Loucy (cell line): ENCODE measurements at regions not wholly inside any gene's neighbourhood (a gene's known extent, or its start where the extent isn't known, plus 50 kb on each side); places are given as distances from the start of the nearest gene placed in this dataset.

Source experiments
- H2AFZ ChIP-seq: fragments of 200-600 bp; sonication (generic); 2 replicates; pipeline ENCODE4 v1.6.0; 2016; ENCODE audit warnings: antibody characterized with exemption, mild to moderate bottlenecking, low read length, moderate library complexity
- H3F3A ChIP-seq: fragments of 200-600 bp; 2 replicates; pipeline ENCODE4 v1.6.0; 2016; ENCODE audit warnings: antibody characterized with exemption, low read depth, mild to moderate bottlenecking
- H3K27me3 ChIP-seq: fragments of 200-600 bp; sonication (generic); 2 replicates; pipeline ENCODE4 v1.6.1; 2014; ENCODE audit warnings: low read length, mild to moderate bottlenecking; ENCODE audit not compliant: insufficient read depth, poor library complexity, severe bottlenecking
- H3K36me3 ChIP-seq: fragments of 200-600 bp; sonication (generic); 2 replicates; pipeline ENCODE4 v1.6.1; 2016; ENCODE audit warnings: low read length; ENCODE audit not compliant: insufficient read depth
- H3K4me1 ChIP-seq: fragments of 200-600 bp; sonication (generic); 2 replicates; pipeline ENCODE4 v1.5.1; 2014; ENCODE audit warnings: low read length, mild to moderate bottlenecking; ENCODE audit not compliant: insufficient read depth, poor library complexity, severe bottlenecking
- H3K4me2 ChIP-seq: fragments of 200-600 bp; sonication (generic); 2 replicates; pipeline ENCODE4 v1.6.0; 2014; ENCODE audit warnings: antibody characterized with exemption, low read length, low read depth, mild to moderate bottlenecking; ENCODE audit not compliant: poor library complexity, severe bottlenecking
- H3K4me3 ChIP-seq: fragments of 200-600 bp; sonication (generic); 2 replicates; pipeline ENCODE4 v1.5.1; 2014; ENCODE audit warnings: low read length, mild to moderate bottlenecking, mixed read lengths; ENCODE audit not compliant: poor library complexity, severe bottlenecking
- H3K79me2 ChIP-seq: fragments of 200-600 bp; sonication (generic); 2 replicates; pipeline ENCODE4 v1.6.1; 2014; ENCODE audit warnings: low read length; ENCODE audit not compliant: insufficient read depth
- H3K9ac ChIP-seq: fragments of 200-600 bp; sonication (generic); 2 replicates; pipeline ENCODE4 v1.6.0; 2014; ENCODE audit warnings: mild to moderate bottlenecking, low read depth, low read length, moderate library complexity; ENCODE audit not compliant: poor library complexity, severe bottlenecking
- H3K9me2 ChIP-seq: fragments of 200-600 bp; sonication (generic); replicated peaks from 2 replicates; pipeline ENCODE4 v1.6.1; 2016; ENCODE audit warnings: low read depth, low read length, mixed read lengths
- H3K9me3 ChIP-seq: fragments of 200-600 bp; sonication (generic); 2 replicates; pipeline ENCODE4 v1.6.1; 2014; ENCODE audit warnings: mild to moderate bottlenecking, antibody characterized with exemption, low read length, low read depth; ENCODE audit not compliant: insufficient read depth
- H4K20me1 ChIP-seq: fragments of 200-600 bp; sonication (generic); 2 replicates; pipeline ENCODE4 v1.6.0; 2014; ENCODE audit warnings: antibody characterized with exemption, low read length, mild to moderate bottlenecking; ENCODE audit not compliant: insufficient read depth, poor library complexity, severe bottlenecking
- EZH2phosphoT487 ChIP-seq: fragments of 200-600 bp; IDR thresholded peaks from 2 replicates; pipeline ENCODE4 v1.6.1; 2018; ENCODE audit warnings: antibody characterized with exemption, mild to moderate bottlenecking, moderate library complexity, borderline replicate concordance
- TF ChIP-seq, protein P1 (sequence below): fragments of 200-600 bp; sonication (generic); conservative IDR thresholded peaks from 2 replicates; pipeline ENCODE4 v1.5.1; 2014; ENCODE audit warnings: mild to moderate bottlenecking, antibody characterized with exemption, low read length

GRCh38 chr3:105101603-105102002 is 265.1 kb upstream of the ALCAM start:
- H3K4me1 ChIP-seq = no peaks in the 10 kb centered on the region
- H3K9me3 ChIP-seq = no peaks in the 10 kb centered on the region
- H2AFZ ChIP-seq = no peak overlapping the region
- H3F3A ChIP-seq = no peaks in the 10 kb centered on the region
- TF ChIP-seq, protein P1, sequence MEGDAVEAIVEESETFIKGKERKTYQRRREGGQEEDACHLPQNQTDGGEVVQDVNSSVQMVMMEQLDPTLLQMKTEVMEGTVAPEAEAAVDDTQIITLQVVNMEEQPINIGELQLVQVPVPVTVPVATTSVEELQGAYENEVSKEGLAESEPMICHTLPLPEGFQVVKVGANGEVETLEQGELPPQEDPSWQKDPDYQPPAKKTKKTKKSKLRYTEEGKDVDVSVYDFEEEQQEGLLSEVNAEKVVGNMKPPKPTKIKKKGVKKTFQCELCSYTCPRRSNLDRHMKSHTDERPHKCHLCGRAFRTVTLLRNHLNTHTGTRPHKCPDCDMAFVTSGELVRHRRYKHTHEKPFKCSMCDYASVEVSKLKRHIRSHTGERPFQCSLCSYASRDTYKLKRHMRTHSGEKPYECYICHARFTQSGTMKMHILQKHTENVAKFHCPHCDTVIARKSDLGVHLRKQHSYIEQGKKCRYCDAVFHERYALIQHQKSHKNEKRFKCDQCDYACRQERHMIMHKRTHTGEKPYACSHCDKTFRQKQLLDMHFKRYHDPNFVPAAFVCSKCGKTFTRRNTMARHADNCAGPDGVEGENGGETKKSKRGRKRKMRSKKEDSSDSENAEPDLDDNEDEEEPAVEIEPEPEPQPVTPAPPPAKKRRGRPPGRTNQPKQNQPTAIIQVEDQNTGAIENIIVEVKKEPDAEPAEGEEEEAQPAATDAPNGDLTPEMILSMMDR = no peak
- no peak for TF ChIP-seq EZH2phosphoT487
- H3K36me3 ChIP-seq = no peaks in the 10 kb centered on the region
- H3K4me2 ChIP-seq = no peak overlapping the region
- H3K79me2 ChIP-seq = no peaks in the 10 kb centered on the region
- no peak overlapping the region for H3K9ac ChIP-seq
- no peak overlapping the region for H3K4me3 ChIP-seq
- H3K9me2 ChIP-seq = no peaks in the 10 kb centered on the region
- H4K20me1 ChIP-seq = no peaks in the 10 kb centered on the region
- H3K27me3 ChIP-seq = no peaks in the 10 kb centered on the region

- no peaks in the 10 kb centered on the region for H3K36me3 ChIP-seq
- no peaks in the 10 kb centered on the region for H3K9me3 ChIP-seq
- H3K4me1 ChIP-seq = no peaks in the 10 kb centered on the region
- no peak overlapping the region for H3K9ac ChIP-seq
- TF ChIP-seq, protein P1 = no peak
- TF ChIP-seq EZH2phosphoT487 = no peak
- no peaks in the 10 kb centered on the region for H3K79me2 ChIP-seq
- H3K9me2 ChIP-seq = no peaks in the 10 kb centered on the region
- H3F3A ChIP-seq = no peaks in the 10 kb centered on the region
- H3K27me3 ChIP-seq = no peaks in the 10 kb centered on the region
- H3K4me3 ChIP-seq = no peak overlapping the region
- no peak overlapping the region for H3K4me2 ChIP-seq
- H4K20me1 ChIP-seq = no peaks in the 10 kb centered on the region
- no peak overlapping the region for H2AFZ ChIP-seq
Measured at GRCh38 chr3:105103139-105103538, 263.6 kb upstream of the ALCAM start.

- no peak overlapping the region for H2AFZ ChIP-seq
- H3F3A ChIP-seq = no peaks in the 10 kb centered on the region
- no peaks in the 10 kb centered on the region for H3K27me3 ChIP-seq
- no peaks in the 10 kb centered on the region for H3K79me2 ChIP-seq
- H3K4me2 ChIP-seq = no peak overlapping the region
- no peaks in the 10 kb centered on the region for H3K36me3 ChIP-seq
- no peaks in the 10 kb centered on the region for H3K4me1 ChIP-seq
- no peaks in the 10 kb centered on the region for H4K20me1 ChIP-seq
- H3K9ac ChIP-seq = no peak overlapping the region
- no peak for TF ChIP-seq EZH2phosphoT487
- TF ChIP-seq, protein P1 = no peak
- H3K9me2 ChIP-seq = no peaks in the 10 kb centered on the region
- no peak overlapping the region for H3K4me3 ChIP-seq
- no peaks in the 10 kb centered on the region for H3K9me3 ChIP-seq
Measured at GRCh38 chr3:105108823-105109222, 257.9 kb upstream of the ALCAM start.
